ENCODE measurements at regions not wholly inside any gene's neighbourhood (a gene's known extent, or its start where the extent isn't known, plus 50 kb on each side); places are given as distances from the start of the nearest gene placed in this dataset.

GRCh38 chr17:34711646-34712045 is 132.3 kb downstream of the TMEM132E start:
- no peak for DNase-seq (ENCODE audit: low spot score)

- no peak for DNase-seq (ENCODE audit: low spot score)
These were observed 130.8 kb downstream of the TMEM132E start for GRCh38 chr17:34710226-34710625.

GRCh38 chr17:34709158-34709754 is 129.9 kb downstream of the TMEM132E start:
- DNase-seq (ENCODE audit: low spot score) = no peak

- peak; percentile 21 for DNase-seq (ENCODE audit: low spot score)
These were observed 126.6 kb downstream of the TMEM132E start for GRCh38 chr17:34706029-34706428.

- DNase-seq (ENCODE audit: low spot score) = peak; percentile 32
These were observed 124.2 kb downstream of the TMEM132E start for GRCh38 chr17:34703533-34703932.

- no peak for DNase-seq (ENCODE audit: low spot score)
These were observed 119.8 kb downstream of the TMEM132E start for GRCh38 chr17:34699181-34699580.

GRCh38 chr17:34692920-34693319 is 113.5 kb downstream of the TMEM132E start:
- no peak for DNase-seq (ENCODE audit: low spot score)
